ENCODE measurements at regions not wholly inside any gene's neighbourhood (a gene's known extent, or its start where the extent isn't known, plus 50 kb on each side); places are given as distances from the start of the nearest gene placed in this dataset.

DNA sequence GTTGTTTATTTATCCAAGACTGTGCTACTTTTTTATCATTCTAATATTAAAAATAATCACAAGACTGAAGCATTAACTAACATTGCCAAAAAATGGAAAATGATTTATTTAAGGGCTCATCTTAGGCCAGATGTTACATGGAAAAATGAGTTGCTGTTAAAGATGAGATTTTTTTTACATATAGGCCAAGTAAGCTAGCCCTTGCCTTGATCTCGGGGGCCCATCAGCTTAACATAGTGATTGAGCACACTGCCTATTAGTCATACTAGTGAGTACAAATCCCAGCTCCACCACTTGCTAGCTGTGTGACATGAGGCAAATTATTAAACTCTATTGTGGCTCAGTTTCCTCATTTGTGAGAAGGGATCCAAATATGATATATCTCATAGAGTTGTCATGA lies 275.9 kb upstream of the SNX7 start:
- Mint-ChIP-seq H3K9me3 (no peaks in the 10 kb centered on the region), H3K4me1 (peaks cover 4 to 25% (median 10%) of the 10 kb centered on the region in 4 donors)
- POLR2A ChIA-PET: no interaction called here

DNA sequence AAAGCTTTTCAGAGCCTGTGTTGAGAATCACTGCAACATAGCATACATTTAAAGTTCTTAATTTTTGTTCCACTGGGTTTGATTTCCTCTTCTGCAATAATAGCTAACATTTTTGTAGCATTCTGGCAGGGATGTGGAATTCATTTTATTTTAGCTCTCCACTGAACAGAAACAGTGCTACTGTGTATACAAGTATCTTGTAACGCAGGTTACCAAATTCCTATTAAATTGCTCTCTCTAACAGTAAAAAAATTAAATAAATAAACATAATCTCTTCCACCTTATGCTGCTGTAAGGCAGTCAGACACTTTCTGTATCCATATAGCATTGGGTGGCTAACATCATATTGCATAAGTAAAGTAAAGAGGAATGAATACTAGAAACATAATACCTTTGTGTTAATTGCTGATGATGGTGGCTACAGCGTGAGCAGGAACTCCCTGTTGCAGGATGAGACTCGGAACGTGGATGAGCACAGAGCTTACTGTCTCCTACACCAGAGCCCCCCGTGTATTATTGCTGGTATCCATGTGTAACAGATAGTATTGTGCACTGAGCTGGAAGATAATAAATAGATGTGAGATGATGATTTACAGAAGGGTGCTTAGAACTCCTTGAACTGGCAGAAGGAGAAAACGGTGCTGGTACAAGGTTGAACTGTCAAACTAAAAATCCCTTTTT lies 276.9 kb upstream of the SNX7 start:
- no peak overlapping the region for H3K27ac Mint-ChIP-seq
- H3K36me3 Mint-ChIP-seq: no peaks in the 10 kb centered on the region
- POLR2A ChIA-PET: no interaction called here
- H3K27me3 Mint-ChIP-seq: no peaks in the 10 kb centered on the region
- H3K4me1 Mint-ChIP-seq: peaks cover 4 to 21% (median 10%) of the 10 kb centered on the region in 4 donors
- H3K9me3 Mint-ChIP-seq: no peaks in the 10 kb centered on the region
- H3K4me3 Mint-ChIP-seq: no peak overlapping the region
- DNase-seq: no peak
- no peak for ATAC-seq

More for the DNA sequence above, 275.9 kb upstream of the SNX7 start:
- no peak overlapping the region for H3K4me3 Mint-ChIP-seq
- no peak overlapping the region for H3K27ac Mint-ChIP-seq
- ATAC-seq (no peak), DNase-seq (no peak)
- no peaks in the 10 kb centered on the region for H3K27me3 Mint-ChIP-seq
- H3K36me3 Mint-ChIP-seq: no peaks in the 10 kb centered on the region

DNA sequence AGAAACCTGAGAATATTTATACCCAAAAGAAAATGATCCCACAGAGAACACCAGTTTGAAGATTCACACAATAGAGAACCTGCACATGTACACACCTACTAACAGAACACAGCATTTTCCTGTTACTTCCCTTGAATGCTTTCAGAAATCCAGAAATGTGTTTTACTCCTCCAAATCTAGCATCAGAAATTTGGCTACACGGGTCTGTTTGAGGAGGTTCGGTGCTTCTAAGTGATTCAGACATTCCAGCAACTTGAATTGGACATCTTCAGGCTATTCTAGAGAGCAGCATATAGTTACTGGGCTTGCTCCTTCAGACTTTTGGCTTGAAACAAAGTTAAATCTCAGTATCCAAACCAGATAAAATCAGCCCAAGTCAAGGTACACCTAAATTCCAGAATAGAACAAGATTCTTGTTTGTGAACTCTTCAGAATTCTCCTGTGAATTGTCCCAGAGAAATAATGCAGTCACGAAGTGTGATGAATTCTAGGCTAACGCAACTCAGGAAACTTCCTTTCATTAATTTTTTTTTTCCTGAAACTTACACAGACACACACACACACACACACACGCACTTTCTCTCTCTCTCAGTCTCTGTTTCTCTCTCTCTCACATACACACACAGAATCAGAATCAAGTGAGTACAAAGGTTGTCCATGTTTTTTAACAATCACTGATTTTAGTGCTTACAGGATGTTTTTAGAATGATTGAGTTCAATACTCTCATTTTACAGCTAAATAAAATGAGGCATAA lies 278.4 kb upstream of the SNX7 start:
- Mint-ChIP-seq H3K36me3 (no peaks in the 10 kb centered on the region), H3K4me3 (no peak overlapping the region), H3K27me3 (no peaks in the 10 kb centered on the region), H3K27ac (no peak overlapping the region), H3K9me3 (no peaks in the 10 kb centered on the region), H3K4me1 (peaks cover 1 to 11% (median 6%) of the 10 kb centered on the region in 4 donors)
- DNase-seq (no peak), ATAC-seq (no peak)
- POLR2A ChIA-PET: no interaction called here

DNA sequence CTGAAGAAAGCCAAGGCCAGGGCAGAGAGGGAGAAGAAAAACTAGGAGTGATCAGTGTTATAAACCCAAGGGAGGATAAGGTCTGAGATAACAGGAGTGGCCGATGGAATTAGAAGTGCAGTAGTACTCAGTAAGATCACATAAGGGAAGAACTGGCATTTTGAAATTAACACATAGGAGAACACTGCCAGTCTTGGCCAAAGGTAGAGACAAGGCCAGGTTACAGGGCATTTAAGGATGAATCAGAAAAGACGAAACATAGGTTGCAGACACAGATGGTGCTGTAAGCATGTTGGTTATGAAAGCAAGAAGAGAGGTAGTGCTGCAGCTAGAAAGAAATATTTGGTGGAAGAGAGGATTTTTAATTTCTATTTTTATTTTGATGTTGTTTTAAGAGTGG lies 278.9 kb upstream of the SNX7 start:
- Mint-ChIP-seq H3K4me3 (no peak overlapping the region), H3K27me3 (no peaks in the 10 kb centered on the region), H3K36me3 (no peaks in the 10 kb centered on the region), H3K4me1 (peaks cover 0 to 6% (median 1%) of the 10 kb centered on the region in 4 donors), H3K27ac (no peak overlapping the region), H3K9me3 (no peaks in the 10 kb centered on the region)
- ATAC-seq: peak in 1 of 2 donors; percentile 16
- no peak for DNase-seq
- POLR2A ChIA-PET: no interaction called here

GRCh38 chr1:98374098-98374497 lies 287.4 kb upstream of the SNX7 start:
- no peaks in the 10 kb centered on the region for H3K27me3 Mint-ChIP-seq
- ATAC-seq (no peak), DNase-seq (no peak)
- POLR2A ChIA-PET: no interaction called here
- no peak overlapping the region for H3K27ac Mint-ChIP-seq
- H3K4me3 Mint-ChIP-seq: no peak overlapping the region
- peaks cover 0 to 6% (median 0%) of the 10 kb centered on the region in 4 donors for H3K4me1 Mint-ChIP-seq
- H3K36me3 Mint-ChIP-seq: no peaks in the 10 kb centered on the region
- H3K9me3 Mint-ChIP-seq: no peaks in the 10 kb centered on the region

DNA sequence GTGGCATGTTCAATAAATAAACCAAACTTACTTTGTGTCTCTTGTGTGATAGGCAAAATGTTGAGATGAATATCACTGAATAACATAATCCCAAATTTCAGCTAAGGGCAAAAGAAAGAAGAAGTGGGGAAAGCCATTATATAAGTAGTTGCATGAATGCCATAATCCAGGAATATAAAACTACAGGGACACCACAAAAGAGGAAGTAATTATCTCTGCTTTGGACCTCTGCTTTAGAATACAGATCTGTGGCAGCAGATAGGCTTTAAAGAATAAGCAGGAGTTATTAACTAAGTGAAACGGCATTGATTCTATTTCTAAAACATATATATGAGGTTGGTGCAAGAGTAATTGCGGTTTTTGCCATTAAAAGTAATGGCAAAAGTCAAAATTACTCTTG lies 288.5 kb upstream of the SNX7 start:
- Mint-ChIP-seq H3K36me3 (no peaks in the 10 kb centered on the region), H3K27me3 (no peaks in the 10 kb centered on the region), H3K4me3 (no peak overlapping the region), H3K27ac (no peak overlapping the region), H3K9me3 (no peaks in the 10 kb centered on the region), H3K4me1 (peaks cover 0 to 8% (median 0%) of the 10 kb centered on the region in 4 donors)
- ATAC-seq (no peak), DNase-seq (no peak)
- POLR2A ChIA-PET: no interaction called here

DNA sequence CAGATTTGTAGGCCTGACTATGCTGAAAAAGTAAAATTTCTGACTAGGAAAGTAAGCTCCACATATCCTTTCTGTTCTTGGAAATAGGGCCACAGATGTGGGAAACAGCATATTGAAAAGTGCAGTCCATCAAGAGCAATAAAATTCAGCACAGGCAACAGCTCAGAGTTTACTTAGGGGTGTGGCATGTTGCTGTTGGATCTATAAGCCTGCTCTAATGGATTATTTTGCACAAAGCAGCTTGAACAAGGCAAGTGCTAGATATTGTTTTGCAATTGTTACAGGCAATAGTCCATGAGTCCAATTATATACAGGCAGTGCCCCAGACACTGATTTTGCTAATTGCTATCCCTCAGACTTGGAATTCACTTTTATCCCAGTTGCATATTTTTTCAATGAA lies 289.8 kb upstream of the SNX7 start:
- no peak overlapping the region for H3K4me3 Mint-ChIP-seq
- POLR2A ChIA-PET: no interaction called here
- no peaks in the 10 kb centered on the region for H3K9me3 Mint-ChIP-seq
- no peak for DNase-seq
- no peak for ATAC-seq
- peaks cover 0 to 8% (median 0%) of the 10 kb centered on the region in 4 donors for H3K4me1 Mint-ChIP-seq
- no peak overlapping the region for H3K27ac Mint-ChIP-seq
- H3K27me3 Mint-ChIP-seq: no peaks in the 10 kb centered on the region
- H3K36me3 Mint-ChIP-seq: no peaks in the 10 kb centered on the region

GRCh38 chr1:98369463-98369862 lies 292.1 kb upstream of the SNX7 start:
- ATAC-seq: no peak
- Mint-ChIP-seq H3K4me1 (peaks cover 0 to 8% (median 0%) of the 10 kb centered on the region in 4 donors), H3K4me3 (no peak overlapping the region), H3K9me3 (peaks cover 0 to 4% (median 0%) of the 10 kb centered on the region in 9 donors), H3K36me3 (no peaks in the 10 kb centered on the region), H3K27ac (no peak overlapping the region), H3K27me3 (peaks cover 0 to 3% (median 0%) of the 10 kb centered on the region in 5 donors)
- POLR2A ChIA-PET: no interaction called here
- DNase-seq: no peak

GRCh38 chr1:98368995-98369394 lies 292.5 kb upstream of the SNX7 start:
- H3K27me3 Mint-ChIP-seq: peaks cover 0 to 4% (median 0%) of the 10 kb centered on the region in 5 donors
- POLR2A ChIA-PET: no interaction called here
- no peaks in the 10 kb centered on the region for H3K36me3 Mint-ChIP-seq
- H3K27ac Mint-ChIP-seq: no peak overlapping the region
- H3K4me1 Mint-ChIP-seq: peaks cover 0 to 8% (median 0%) of the 10 kb centered on the region in 4 donors
- no peak overlapping the region for H3K4me3 Mint-ChIP-seq
- peaks cover 0 to 8% (median 0%) of the 10 kb centered on the region in 9 donors for H3K9me3 Mint-ChIP-seq
- no peak for DNase-seq
- ATAC-seq: no peak

DNA sequence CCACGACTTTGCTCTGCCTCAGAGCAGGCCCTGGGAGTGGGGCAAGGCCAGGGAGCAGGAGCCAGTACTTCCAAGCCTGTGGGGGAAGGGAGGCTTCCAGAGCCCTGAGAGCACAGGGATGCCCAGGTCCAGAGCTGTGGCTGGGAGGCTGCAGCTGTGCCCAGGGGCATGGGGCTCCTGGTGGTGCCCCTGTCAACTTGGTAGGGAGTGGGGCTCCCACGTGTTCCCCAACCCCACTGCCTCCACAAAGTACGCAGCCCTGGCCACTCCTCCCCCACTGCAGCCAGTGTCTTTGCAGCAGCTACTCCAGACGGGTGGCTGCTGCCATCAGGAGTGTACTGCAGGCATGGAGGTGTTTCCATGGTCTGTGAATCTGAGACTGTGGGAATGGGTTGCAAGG lies 294.1 kb upstream of the SNX7 start:
- POLR2A ChIA-PET: no interaction called here
- Mint-ChIP-seq H3K9me3 (peaks cover 0 to 8% (median 0%) of the 10 kb centered on the region in 9 donors), H3K27ac (no peak overlapping the region), H3K27me3 (peaks cover 0 to 6% (median 0%) of the 10 kb centered on the region in 5 donors), H3K4me1 (peaks cover 0 to 8% (median 0%) of the 10 kb centered on the region in 4 donors), H3K36me3 (no peaks in the 10 kb centered on the region), H3K4me3 (no peak overlapping the region)
- no peak for DNase-seq
- ATAC-seq: no peak

GRCh38 chr1:98366343-98366742 lies 295.2 kb upstream of the SNX7 start:
- Mint-ChIP-seq H3K9me3 (peaks cover 0 to 8% (median 0%) of the 10 kb centered on the region in 9 donors), H3K27ac (no peak overlapping the region), H3K27me3 (peaks cover 0 to 6% (median 0%) of the 10 kb centered on the region in 5 donors), H3K36me3 (no peaks in the 10 kb centered on the region), H3K4me3 (no peak overlapping the region), H3K4me1 (peaks cover 0 to 8% (median 0%) of the 10 kb centered on the region in 4 donors)
- DNase-seq (no peak), ATAC-seq (no peak)
- POLR2A ChIA-PET: no interaction called here

GRCh38 chr1:98364544-98364943 lies 297.0 kb upstream of the SNX7 start:
- no peak overlapping the region for H3K4me3 Mint-ChIP-seq
- peaks cover 0 to 5% (median 0%) of the 10 kb centered on the region in 4 donors for H3K4me1 Mint-ChIP-seq
- H3K9me3 Mint-ChIP-seq: peaks cover 0 to 8% (median 2%) of the 10 kb centered on the region in 9 donors
- peaks cover 0 to 6% (median 0%) of the 10 kb centered on the region in 5 donors for H3K27me3 Mint-ChIP-seq
- no peak overlapping the region for H3K27ac Mint-ChIP-seq
- DNase-seq: no peak
- ATAC-seq: no peak
- POLR2A ChIA-PET: no interaction called here
- H3K36me3 Mint-ChIP-seq: no peaks in the 10 kb centered on the region

GRCh38 chr1:98360864-98361263 lies 300.7 kb upstream of the SNX7 start:
- POLR2A ChIA-PET: no interaction called here
- peaks cover 0 to 5% (median 2%) of the 10 kb centered on the region in 9 donors for H3K9me3 Mint-ChIP-seq
- no peaks in the 10 kb centered on the region for H3K36me3 Mint-ChIP-seq

More at GRCh38 chr1:98360864-98361263, 300.7 kb upstream of the SNX7 start:
- DNase-seq (no peak), ATAC-seq (no peak)
- no peak overlapping the region for H3K4me3 Mint-ChIP-seq
- H3K4me1 Mint-ChIP-seq: no peaks in the 10 kb centered on the region
- H3K27ac Mint-ChIP-seq: no peak overlapping the region
- peaks cover 0 to 4% (median 0%) of the 10 kb centered on the region in 5 donors for H3K27me3 Mint-ChIP-seq

Measured in naive thymus-derived CD8-positive, alpha-beta T cell (primary cell).